IPS-15b (cell line): ENCODE measurements at regions not wholly inside any gene's neighbourhood (a gene's known extent, or its start where the extent isn't known, plus 50 kb on each side); places are given as distances from the start of the nearest gene placed in this dataset.
"Not testable (repeated sequence)": the region's sequence is repeated elsewhere in the genome, so short reads cannot be mapped to it uniquely, and the experiment has no call there.

ENCODE experiments used
- H3K27me3 ChIP-seq: one replicate; pipeline ENCODE4 v1.6.1; 2013; ENCODE audit warnings: low read length; ENCODE audit not compliant: control insufficient read depth, insufficient read depth
- H3K36me3 ChIP-seq: one replicate; pipeline ENCODE4 v1.6.1; 2013; ENCODE audit warnings: low read length; ENCODE audit not compliant: control insufficient read depth, insufficient read depth
- H3K4me1 ChIP-seq: one replicate; pipeline ENCODE4 v1.6.1; 2013; ENCODE audit warnings: mild to moderate bottlenecking, low read length; ENCODE audit not compliant: control insufficient read depth, insufficient read depth
- H3K4me3 ChIP-seq: one replicate; pipeline ENCODE4 v1.5.1; 2013; ENCODE audit warnings: low read depth, low read length
- H3K9ac ChIP-seq: one replicate; pipeline ENCODE4 v1.6.1; 2013; ENCODE audit warnings: low read depth, mild to moderate bottlenecking, low read length
- H3K9me3 ChIP-seq: one replicate; pipeline ENCODE4 v1.6.1; 2013; ENCODE audit warnings: mild to moderate bottlenecking, low read length; ENCODE audit not compliant: control insufficient read depth, insufficient read depth

DNA sequence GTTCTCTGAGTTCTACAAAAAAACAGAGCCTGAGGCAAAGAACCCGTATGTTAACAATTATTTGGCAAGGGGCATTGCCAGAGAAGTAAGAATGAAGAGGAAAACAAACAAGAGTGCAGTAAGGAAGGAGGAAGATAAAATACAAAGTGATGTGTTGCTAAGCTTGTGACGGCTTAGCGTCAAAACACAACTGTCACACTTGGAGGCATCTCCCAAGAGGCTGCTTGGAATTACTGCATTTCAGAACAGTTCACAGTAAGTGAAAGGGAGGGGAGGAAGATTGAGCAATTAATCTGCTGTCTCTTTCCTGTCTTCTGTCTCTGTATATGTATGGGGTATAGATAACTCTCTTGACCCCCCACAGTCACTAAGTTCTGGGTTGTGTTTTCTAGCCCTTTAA lies 1017.0 kb upstream of the TMPRSS15 start:
- Histone ChIP-seq H3K27me3 (no peaks in the 10 kb centered on the region), H3K4me3 (no peak overlapping the region), H3K9me3 (no peaks in the 10 kb centered on the region), H3K4me1 (no peaks in the 10 kb centered on the region), H3K9ac (no peak overlapping the region), H3K36me3 (no peaks in the 10 kb centered on the region)

DNA sequence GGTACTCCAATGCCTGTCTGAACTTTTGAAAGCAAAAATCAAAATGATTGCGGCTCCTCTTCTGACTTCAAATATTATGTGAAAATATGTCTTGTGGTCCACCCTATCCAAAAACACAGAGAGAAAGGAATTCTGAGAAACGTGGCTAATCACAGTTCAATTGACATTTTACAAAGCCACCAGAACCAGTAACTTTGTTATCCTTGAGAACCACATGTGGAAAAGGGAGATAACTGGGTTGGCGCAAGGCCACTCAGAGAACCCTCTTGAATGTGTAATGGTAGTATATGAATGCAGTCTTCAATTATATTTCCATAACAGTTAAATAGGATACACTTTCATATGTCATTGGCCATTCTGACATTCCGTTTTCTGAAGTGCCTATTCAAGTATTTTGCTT lies 1030.0 kb upstream of the TMPRSS15 start:
- no peaks in the 10 kb centered on the region for H3K4me1 ChIP-seq
- no peaks in the 10 kb centered on the region for H3K36me3 ChIP-seq
- no peaks in the 10 kb centered on the region for H3K27me3 ChIP-seq
- no peak overlapping the region for H3K9ac ChIP-seq
- H3K9me3 ChIP-seq = no peaks in the 10 kb centered on the region
- H3K4me3 ChIP-seq = no peak overlapping the region

DNA sequence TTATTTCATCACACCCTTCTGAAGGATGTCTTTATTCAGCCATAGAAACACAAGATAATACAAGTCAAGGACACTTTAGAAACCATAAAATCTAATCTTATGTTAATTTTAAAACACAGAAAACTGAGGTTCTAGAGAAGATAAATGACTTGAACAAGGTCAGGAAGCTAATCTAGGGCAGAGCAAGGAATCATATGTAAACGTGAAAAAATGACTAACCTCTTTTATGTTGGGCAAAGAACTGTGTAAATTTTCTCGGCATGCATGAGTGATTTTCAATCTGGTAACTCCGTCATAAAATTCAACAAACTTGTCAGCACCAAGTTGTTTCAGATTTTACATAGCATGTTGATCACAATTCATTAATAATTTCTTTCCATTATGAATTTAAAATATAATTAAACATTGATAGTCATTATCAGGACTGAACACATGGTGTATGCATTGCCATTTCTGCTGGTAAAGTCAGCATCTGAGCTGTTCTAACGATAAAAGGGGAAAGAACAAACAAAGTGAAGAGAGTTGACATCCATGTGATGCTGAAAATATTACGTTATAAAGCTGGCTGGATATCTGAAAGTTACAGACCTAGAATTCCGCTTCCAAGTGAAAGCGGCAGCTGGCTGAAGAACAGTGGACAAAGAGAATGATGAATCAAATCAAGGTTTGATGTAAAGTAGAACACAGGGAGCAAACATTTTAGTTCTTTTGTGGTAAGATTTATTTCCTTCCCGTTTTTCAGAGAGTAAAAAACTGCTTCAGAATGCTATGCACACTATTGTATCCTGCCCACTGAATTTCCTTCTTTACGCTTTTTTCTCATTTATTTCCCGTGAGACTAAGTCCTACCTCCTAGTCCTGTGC lies 1037.4 kb upstream of the TMPRSS15 start:
- Histone ChIP-seq H3K9ac (no peak overlapping the region), H3K4me1 (no peaks in the 10 kb centered on the region), H3K27me3 (no peaks in the 10 kb centered on the region), H3K36me3 (no peaks in the 10 kb centered on the region), H3K9me3 (no peaks in the 10 kb centered on the region), H3K4me3 (no peak overlapping the region)

DNA sequence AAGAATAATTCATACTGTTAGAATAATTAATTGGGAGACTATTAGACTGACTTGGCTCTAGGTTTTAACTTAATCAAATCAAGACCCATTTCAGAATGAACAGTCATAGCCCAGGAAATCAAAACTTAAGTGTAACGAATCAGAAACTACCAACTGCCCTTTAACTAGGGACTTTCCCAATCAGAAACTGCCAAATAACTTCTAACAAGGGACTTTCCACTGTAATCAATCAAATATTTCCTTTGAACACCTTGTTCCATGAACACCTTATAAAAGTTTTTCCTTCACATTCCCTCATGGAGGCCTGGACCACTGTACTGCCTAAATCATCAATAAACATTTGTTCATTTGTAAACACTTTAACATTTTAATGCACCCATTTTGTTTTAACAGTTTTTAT lies 1054.7 kb upstream of the TMPRSS15 start:
- Histone ChIP-seq H3K9ac (no peak overlapping the region), H3K4me3 (no peak overlapping the region), H3K4me1 (peaks cover 5% of the 10 kb centered on the region), H3K9me3 (no peaks in the 10 kb centered on the region), H3K36me3 (no peaks in the 10 kb centered on the region), H3K27me3 (no peaks in the 10 kb centered on the region)

DNA sequence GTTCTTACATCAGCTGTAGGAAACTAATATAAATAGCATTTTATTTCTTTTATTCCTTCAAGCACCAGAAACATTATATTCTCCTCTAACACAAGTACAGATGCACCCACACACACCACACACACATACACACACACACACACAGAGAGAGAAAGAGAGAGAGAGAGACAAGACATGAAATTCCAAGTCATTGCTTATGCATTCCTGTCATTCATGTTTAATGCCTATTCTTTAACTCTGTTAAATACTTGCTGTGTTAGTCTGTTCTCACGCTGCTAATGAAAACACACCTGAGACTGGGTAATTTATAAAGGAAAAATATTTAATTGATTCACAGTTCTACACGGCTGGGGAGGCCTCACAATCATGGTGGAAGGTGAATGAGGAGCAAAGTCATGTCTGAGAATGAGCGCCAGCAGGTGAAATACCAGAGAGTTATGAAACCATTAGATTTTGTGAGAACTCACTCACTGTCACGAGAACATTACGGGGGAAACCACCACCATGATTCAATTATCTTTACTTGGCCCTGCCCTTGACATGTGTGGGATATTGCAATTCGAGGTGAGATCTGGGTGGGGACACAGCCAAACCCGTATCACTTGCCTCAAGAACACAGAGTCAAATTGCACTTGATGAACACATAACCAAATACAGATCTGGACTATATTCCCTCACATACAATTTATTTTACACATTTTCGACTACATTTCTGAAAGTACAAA lies 1058.1 kb upstream of the TMPRSS15 start:
- Histone ChIP-seq H3K4me3 (no peak overlapping the region), H3K9me3 (no peaks in the 10 kb centered on the region), H3K36me3 (no peaks in the 10 kb centered on the region), H3K4me1 (no peaks in the 10 kb centered on the region), H3K9ac (no peak overlapping the region), H3K27me3 (no peaks in the 10 kb centered on the region)

DNA sequence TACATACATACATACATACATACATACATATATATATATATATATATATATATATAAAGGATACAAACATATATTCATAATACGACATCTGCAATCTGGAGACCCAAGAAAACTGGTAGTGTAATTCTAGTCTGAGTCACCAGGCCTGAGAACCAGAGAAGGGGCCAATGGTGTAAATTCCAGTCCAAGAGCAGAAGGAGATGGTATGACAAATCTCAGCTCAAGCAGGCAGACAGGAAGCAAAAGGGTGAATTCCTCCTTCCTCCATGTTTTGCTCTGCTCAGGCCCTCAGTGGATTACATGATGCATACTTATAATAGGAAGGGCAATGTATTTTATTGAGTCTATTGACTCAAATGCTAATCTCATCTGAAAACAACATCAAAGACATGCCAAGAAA lies 1060.4 kb upstream of the TMPRSS15 start:
- Histone ChIP-seq H3K4me1 (no peaks in the 10 kb centered on the region), H3K27me3 (no peaks in the 10 kb centered on the region), H3K9ac (no peak overlapping the region), H3K9me3 (no peaks in the 10 kb centered on the region), H3K4me3 (no peak overlapping the region), H3K36me3 (no peaks in the 10 kb centered on the region)

DNA sequence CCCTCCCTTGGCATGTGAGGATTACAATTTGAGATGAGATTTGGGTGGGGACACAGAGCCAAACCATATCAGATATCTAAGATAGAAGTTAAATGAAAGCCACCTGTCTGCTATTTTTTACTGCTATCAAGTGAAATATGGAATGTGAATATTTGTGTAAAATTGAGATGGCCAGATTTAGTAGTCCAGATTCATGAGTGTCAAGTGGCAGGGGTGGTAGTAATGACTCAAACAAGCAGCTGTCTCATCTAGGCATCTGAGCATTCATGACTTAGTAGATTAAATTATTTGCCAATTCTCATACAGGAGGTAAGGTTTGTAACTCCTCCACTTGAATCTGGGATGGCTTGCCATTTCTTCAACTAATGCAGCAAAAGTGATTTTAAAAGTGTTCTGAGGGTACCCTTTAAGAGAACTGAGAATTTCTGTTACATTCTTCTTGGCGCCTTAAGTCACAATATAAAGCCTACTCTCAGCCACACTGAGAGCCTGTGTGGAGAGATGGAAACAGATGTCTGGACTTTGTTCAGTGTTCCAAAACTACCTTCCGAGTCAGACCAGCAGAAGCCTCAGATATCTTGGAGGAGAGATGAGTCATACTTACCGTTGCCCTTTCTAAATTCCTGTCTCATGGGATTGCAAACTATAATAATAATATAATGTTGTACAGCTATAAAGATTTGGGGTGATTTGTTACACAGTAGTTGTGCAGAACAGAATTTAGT lies 1065.6 kb upstream of the TMPRSS15 start:
- no peak overlapping the region for H3K9ac ChIP-seq
- H3K4me3 ChIP-seq = no peak overlapping the region
- peaks cover 6% of the 10 kb centered on the region for H3K9me3 ChIP-seq
- H3K27me3 ChIP-seq = no peaks in the 10 kb centered on the region
- H3K36me3 ChIP-seq = no peaks in the 10 kb centered on the region
- H3K4me1 ChIP-seq = no peaks in the 10 kb centered on the region

DNA sequence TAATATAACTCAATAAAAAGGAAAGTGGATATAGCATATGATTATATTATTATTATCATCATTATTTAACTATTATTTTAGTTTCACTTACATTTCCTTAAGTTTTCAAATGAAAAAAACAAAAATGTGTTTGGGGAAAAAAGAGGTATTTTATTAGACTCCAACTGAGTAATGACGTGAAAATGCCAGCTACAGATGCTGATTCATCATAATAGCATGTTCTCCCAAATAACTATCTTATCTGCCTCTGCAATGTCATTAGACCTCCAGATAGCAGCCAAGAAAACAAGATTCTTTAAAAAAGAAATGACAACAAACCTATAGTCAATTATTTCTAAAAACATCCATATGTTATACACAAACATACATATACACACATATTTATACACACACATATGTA lies 1071.9 kb upstream of the TMPRSS15 start:
- Histone ChIP-seq H3K9ac (no peak overlapping the region), H3K27me3 (no peaks in the 10 kb centered on the region), H3K36me3 (no peaks in the 10 kb centered on the region), H3K9me3 (peaks cover 3% of the 10 kb centered on the region), H3K4me3 (no peak overlapping the region), H3K4me1 (no peaks in the 10 kb centered on the region)

DNA sequence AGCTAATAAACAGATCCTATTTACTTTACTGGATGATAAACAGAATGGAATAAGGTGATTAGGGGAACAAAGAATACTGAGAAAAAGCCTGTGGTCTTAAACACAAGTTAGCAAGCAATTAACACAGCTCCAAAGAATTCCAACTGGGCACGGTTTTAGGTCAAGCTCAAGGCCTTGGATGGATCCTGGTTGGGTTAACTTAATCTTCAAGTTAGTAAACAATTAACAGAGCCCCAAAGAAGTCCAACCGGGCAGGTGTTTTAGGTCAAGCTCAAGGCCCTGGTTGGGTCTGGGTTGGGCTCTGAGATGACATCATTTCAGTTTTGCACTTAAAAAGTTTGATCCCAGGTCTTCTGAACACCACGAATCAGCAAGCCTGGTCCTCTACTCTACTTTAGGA lies 1086.3 kb upstream of the TMPRSS15 start:
- Histone ChIP-seq H3K27me3 (no peaks in the 10 kb centered on the region), H3K9ac (no peak overlapping the region), H3K9me3 (no peaks in the 10 kb centered on the region), H3K4me3 (no peak overlapping the region), H3K4me1 (no peaks in the 10 kb centered on the region), H3K36me3 (no peaks in the 10 kb centered on the region)

DNA sequence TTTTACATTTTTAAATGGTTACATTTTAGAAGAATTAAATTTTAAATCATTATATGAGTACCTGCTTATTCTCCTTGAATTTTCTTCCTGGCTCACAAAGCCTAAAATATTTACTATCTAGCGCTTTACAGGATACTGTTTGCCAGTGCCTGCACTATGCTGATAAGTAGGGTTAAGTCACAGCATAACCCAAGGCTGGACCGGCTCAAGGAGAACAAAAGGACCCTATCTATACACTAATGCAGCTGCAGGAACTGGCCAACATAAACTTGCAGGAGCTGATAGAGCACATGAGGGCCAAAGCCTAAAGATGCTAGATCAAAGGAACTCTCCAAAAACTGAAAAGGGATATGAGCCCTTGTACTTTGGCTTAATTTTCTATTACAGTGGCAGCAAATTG lies 1086.9 kb upstream of the TMPRSS15 start:
- H3K4me3 ChIP-seq = no peak overlapping the region
- no peaks in the 10 kb centered on the region for H3K4me1 ChIP-seq
- H3K27me3 ChIP-seq = no peaks in the 10 kb centered on the region
- no peaks in the 10 kb centered on the region for H3K9me3 ChIP-seq
- H3K36me3 ChIP-seq = no peaks in the 10 kb centered on the region
- H3K9ac ChIP-seq = no peak overlapping the region

DNA sequence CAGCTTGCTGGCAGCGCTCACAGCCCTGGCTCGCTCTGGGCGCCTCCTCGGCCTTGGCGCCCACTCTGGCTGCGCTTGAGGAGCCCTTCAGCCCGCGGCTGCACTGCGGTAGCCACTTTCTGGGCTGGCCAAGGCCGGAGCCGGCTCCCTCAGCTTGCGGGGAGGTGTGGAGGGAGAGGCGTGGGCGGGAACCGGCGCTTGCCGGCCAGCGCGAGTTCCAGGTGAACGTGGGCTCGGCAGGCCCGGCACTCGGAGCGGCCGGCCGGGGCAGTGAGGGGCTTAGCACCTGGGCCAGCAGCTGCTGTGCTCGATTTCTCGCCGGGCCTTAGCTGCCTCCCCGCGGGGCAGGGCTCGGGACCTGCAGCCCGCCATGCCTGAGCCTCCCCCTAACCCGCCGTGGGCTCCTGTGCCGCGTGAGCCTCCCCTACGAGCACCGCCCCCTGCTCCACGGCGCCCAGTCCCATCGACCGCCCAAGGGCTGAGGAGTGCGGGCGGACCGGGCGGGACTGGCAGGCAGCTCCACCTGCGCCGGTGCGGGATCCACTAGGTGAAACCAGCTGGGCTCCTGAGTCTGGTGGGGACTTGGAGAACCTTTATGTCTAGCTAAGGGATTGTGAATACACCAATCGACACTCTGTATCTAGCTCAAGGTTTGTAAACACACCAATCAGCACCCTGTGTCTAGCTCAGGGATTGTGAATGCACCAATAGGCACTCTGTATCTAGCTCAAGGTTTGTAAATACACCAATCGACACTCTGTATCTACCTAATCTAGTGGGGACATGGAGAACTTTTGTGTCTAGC lies 1090.1 kb upstream of the TMPRSS15 start:
- not testable (repeated sequence) for H3K4me3 ChIP-seq, H3K4me1 ChIP-seq, H3K9me3 ChIP-seq, H3K9ac ChIP-seq, H3K36me3 ChIP-seq, H3K27me3 ChIP-seq
